WTC11 (cell line): ENCODE measurements at regions not wholly inside any gene's neighbourhood (a gene's known extent, or its start where the extent isn't known, plus 50 kb on each side); places are given as distances from the start of the nearest gene placed in this dataset.
"Not testable (repeated sequence)": the region's sequence is repeated elsewhere in the genome, so short reads cannot be mapped to it uniquely, and the experiment has no call there.

Source experiments
- ATAC-seq: fragments of 200-7000 bp; cut with Tn5 transposase; 2 replicates; pipeline ENCODE4 v1.10.0; 2021; ENCODE audit warnings: mild to moderate bottlenecking, moderate library complexity
- CTCF ChIA-PET: fragments of 300-600 bp; sonication (Branson Sonifier 250); formaldehyde crosslinking; loops from one replicate; lab custom pipeline; 2021; ENCODE audit warnings: antibody characterized with exemption; lab: Charles Lee
- POLR2A ChIA-PET: fragments of 350-600 bp; sonication (Branson Sonifier 250); formaldehyde crosslinking; loops from one replicate; lab custom pipeline; 2021; ENCODE audit warnings: antibody characterized with exemption; lab: Charles Lee
- DNase-seq: peaks from one replicate; pipeline ENCODE4 v3.0.0; 2021; ENCODE audit warnings: low spot score
- H3K27ac Mint-ChIP-seq: 2 replicates; pipeline ENCODE4 v1.8.0; 2021; ENCODE audit warnings: mixed read lengths
- H3K27me3 Mint-ChIP-seq: 2 replicates; pipeline ENCODE4 v1.8.0; 2021; ENCODE audit warnings: low read depth, mild to moderate bottlenecking, moderate library complexity, mixed read lengths
- H3K36me3 Mint-ChIP-seq: 2 replicates; pipeline ENCODE4 v1.8.0; 2021; ENCODE audit warnings: mixed read lengths
- H3K4me1 Mint-ChIP-seq: 2 replicates; pipeline ENCODE4 v1.8.0; 2022; ENCODE audit warnings: mixed read lengths
- H3K4me3 Mint-ChIP-seq: 2 replicates; pipeline ENCODE4 v1.8.0; 2021; ENCODE audit warnings: mild to moderate bottlenecking, moderate library complexity, mixed read lengths
- H3K9me3 Mint-ChIP-seq: 2 replicates; pipeline ENCODE4 v1.8.0; 2021; ENCODE audit warnings: mixed read lengths
- ATF6 ChIP-seq: sonication (generic); formaldehyde crosslinking; IDR thresholded peaks from 2 replicates; pipeline ENCODE4 v1.8.1; 2023; ENCODE audit warnings: mild to moderate bottlenecking, missing genetic modification reagents
- CREB1 ChIP-seq: sonication (generic); formaldehyde crosslinking; IDR thresholded peaks from 2 replicates; pipeline ENCODE4 v1.8.0; 2023; ENCODE audit warnings: mild to moderate bottlenecking, missing genetic modification reagents
- E2F1 ChIP-seq: sonication (generic); formaldehyde crosslinking; IDR thresholded peaks from 2 replicates; pipeline ENCODE4 v1.8.0; 2022; ENCODE audit warnings: mild to moderate bottlenecking, missing genetic modification reagents
- ELF4 ChIP-seq: sonication (generic); formaldehyde crosslinking; IDR thresholded peaks from 2 replicates; pipeline ENCODE4 v1.8.1; 2022; ENCODE audit warnings: low read depth, mild to moderate bottlenecking, moderate library complexity, missing genetic modification reagents
- EMX1 ChIP-seq: fragments of 250-450 bp; sonication (Bioruptor Pico); IDR thresholded peaks from 2 replicates; pipeline ENCODE4 v1.8.0; 2021; ENCODE audit warnings: mild to moderate bottlenecking
- ESRRA ChIP-seq: sonication (generic); formaldehyde crosslinking; IDR thresholded peaks from 2 replicates; pipeline ENCODE4 v1.8.1; 2022; ENCODE audit warnings: mild to moderate bottlenecking, missing genetic modification reagents, borderline replicate concordance
- FOXK1 ChIP-seq: sonication (generic); formaldehyde crosslinking; IDR thresholded peaks from 2 replicates; pipeline ENCODE4 v1.8.0; 2022; ENCODE audit warnings: mild to moderate bottlenecking, moderate library complexity, missing genetic modification reagents
- MXD4 ChIP-seq: fragments of 250-450 bp; sonication (Bioruptor Pico); IDR thresholded peaks from 2 replicates; pipeline ENCODE4 v1.8.0; 2021; ENCODE audit warnings: mild to moderate bottlenecking, moderate library complexity, borderline replicate concordance
- MYBL2 ChIP-seq: sonication (generic); formaldehyde crosslinking; IDR thresholded peaks from 2 replicates; pipeline ENCODE4 v1.8.1; 2023; ENCODE audit warnings: mild to moderate bottlenecking, moderate library complexity, missing genetic modification reagents
- NFATC4 ChIP-seq: fragments of 250-450 bp; sonication (Bioruptor Pico); IDR thresholded peaks from 2 replicates; pipeline ENCODE4 v1.9.0; 2021; ENCODE audit warnings: mild to moderate bottlenecking
- NFE2L1 ChIP-seq: sonication (generic); formaldehyde crosslinking; IDR thresholded peaks from 2 replicates; pipeline ENCODE4 v1.8.1; 2023; ENCODE audit warnings: missing genetic modification reagents
- RORB ChIP-seq: fragments of 250-450 bp; sonication (Bioruptor Pico); IDR thresholded peaks from 2 replicates; pipeline ENCODE4 v1.9.0; 2021; ENCODE audit warnings: mild to moderate bottlenecking
- SMAD4 ChIP-seq: sonication (generic); formaldehyde crosslinking; IDR thresholded peaks from 2 replicates; pipeline ENCODE4 v1.8.0; 2022; ENCODE audit warnings: mild to moderate bottlenecking, missing genetic modification reagents
- SOX15 ChIP-seq: fragments of 250-450 bp; sonication (Bioruptor Pico); IDR thresholded peaks from 2 replicates; pipeline ENCODE4 v1.9.0; 2021; ENCODE audit warnings: mild to moderate bottlenecking
- SP1 ChIP-seq: sonication (generic); formaldehyde crosslinking; conservative IDR thresholded peaks from 2 replicates; pipeline ENCODE4 v1.8.1; 2022; ENCODE audit warnings: missing genetic modification reagents
- USF1 ChIP-seq: sonication (generic); formaldehyde crosslinking; IDR thresholded peaks from 2 replicates; pipeline ENCODE4 v1.8.0; 2022; ENCODE audit warnings: mild to moderate bottlenecking, missing genetic modification reagents
- ZNF232 ChIP-seq: sonication (generic); formaldehyde crosslinking; IDR thresholded peaks from 2 replicates; pipeline ENCODE4 v1.8.0; 2022; ENCODE audit warnings: mild to moderate bottlenecking, missing genetic modification reagents
- ZNF281 ChIP-seq: sonication (generic); formaldehyde crosslinking; IDR thresholded peaks from 2 replicates; pipeline ENCODE4 v1.8.0; 2023; ENCODE audit warnings: mild to moderate bottlenecking, missing genetic modification reagents
- ZNF317 ChIP-seq: sonication (generic); formaldehyde crosslinking; IDR thresholded peaks from 2 replicates; pipeline ENCODE4 v1.8.1; 2023; ENCODE audit warnings: low read depth, mild to moderate bottlenecking, moderate library complexity, missing genetic modification reagents, borderline replicate concordance
- ZNF416 ChIP-seq: fragments of 250-450 bp; sonication (Bioruptor Pico); IDR thresholded peaks from 2 replicates; pipeline ENCODE4 v1.9.0; 2021; ENCODE audit warnings: mild to moderate bottlenecking, inconsistent platforms
- ZNF512 ChIP-seq: sonication (generic); formaldehyde crosslinking; IDR thresholded peaks from 2 replicates; pipeline ENCODE4 v1.8.1; 2022; ENCODE audit warnings: missing genetic modification reagents, borderline replicate concordance

GRCh38 chr13:72552731-72553130 is 174.7 kb downstream of the MZT1 start (continued):
- TF ChIP-seq ZNF281 (CRISPR knock-in tag): no peak

GRCh38 chr13:72545895-72546294 is 181.5 kb downstream of the MZT1 start:
- POLR2A ChIA-PET, H3K4me1 Mint-ChIP-seq, H3K4me3 Mint-ChIP-seq, ATAC-seq, DNase-seq, H3K9me3 Mint-ChIP-seq, CTCF ChIA-PET, H3K27ac Mint-ChIP-seq, H3K36me3 Mint-ChIP-seq: not testable (repeated sequence)
- peaks cover 17% of the 10 kb centered on the region for H3K27me3 Mint-ChIP-seq

GRCh38 chr13:72545030-72545719 is 182.3 kb downstream of the MZT1 start:
- Mint-ChIP-seq H3K9me3 (no peaks in the 10 kb centered on the region), H3K27ac (no peak overlapping the region)
- DNase-seq (no peak), ATAC-seq (no peak)
- ChIA-PET CTCF (no interaction called here), POLR2A (no interaction called here)
- no peak for TF ChIP-seq ZNF416 (CRISPR knock-in tag)
- TF ChIP-seq SOX15 (CRISPR knock-in tag): no peak
- no peak for TF ChIP-seq NFATC4 (CRISPR knock-in tag)
- no peak for TF ChIP-seq RORB
- TF ChIP-seq SP1 (CRISPR knock-in tag): no peak
- no peak for TF ChIP-seq E2F1 (CRISPR knock-in tag)
- TF ChIP-seq ATF6 (CRISPR knock-in tag): no peak
- TF ChIP-seq USF1 (CRISPR knock-in tag): no peak
- TF ChIP-seq NFE2L1: no peak
- TF ChIP-seq FOXK1 (CRISPR knock-in tag): no peak
- TF ChIP-seq CREB1 (CRISPR knock-in tag): no peak
- no peak for TF ChIP-seq ZNF317 (CRISPR knock-in tag)
- no peak for TF ChIP-seq ESRRA (CRISPR knock-in tag)
- TF ChIP-seq MXD4 (CRISPR knock-in tag): no peak
- TF ChIP-seq MYBL2 (CRISPR knock-in tag): no peak
- no peak for TF ChIP-seq ZNF512 (CRISPR knock-in tag)
- no peak for TF ChIP-seq ZNF232 (CRISPR knock-in tag)
- TF ChIP-seq ELF4 (CRISPR knock-in tag): no peak
- TF ChIP-seq EMX1: no peak
- TF ChIP-seq SMAD4 (CRISPR knock-in tag): no peak
- TF ChIP-seq, all 79 proteins: peak for 0
- no peaks in the 10 kb centered on the region for H3K4me1 Mint-ChIP-seq
- no peaks in the 10 kb centered on the region for H3K36me3 Mint-ChIP-seq
- H3K4me3 Mint-ChIP-seq: no peak overlapping the region
- peaks cover 18% of the 10 kb centered on the region for H3K27me3 Mint-ChIP-seq
